Fibroblast of mammary gland (primary cell): ENCODE measurements at regions not wholly inside any gene's neighbourhood (a gene's known extent, or its start where the extent isn't known, plus 50 kb on each side); places are given as distances from the start of the nearest gene placed in this dataset.

Experiments
- DNase-seq: peaks from one replicate; pipeline ENCODE4 v3.0.0-alpha.2; 2010; ENCODE audit warnings: low read depth
- H3K4me3 ChIP-seq: 2 replicates; pipeline ENCODE4 v1.5.1; 2011; ENCODE audit warnings: low read depth, mild to moderate bottlenecking, low read length, moderate library complexity; ENCODE audit not compliant: control insufficient read depth
- TF ChIP-seq, protein P1 (sequence below): conservative IDR thresholded peaks from 2 replicates; pipeline ENCODE4 v1.5.1; 2011; ENCODE audit warnings: low read depth, low read length, inconsistent platforms; ENCODE audit not compliant: control insufficient read depth, insufficient read depth

DNA sequence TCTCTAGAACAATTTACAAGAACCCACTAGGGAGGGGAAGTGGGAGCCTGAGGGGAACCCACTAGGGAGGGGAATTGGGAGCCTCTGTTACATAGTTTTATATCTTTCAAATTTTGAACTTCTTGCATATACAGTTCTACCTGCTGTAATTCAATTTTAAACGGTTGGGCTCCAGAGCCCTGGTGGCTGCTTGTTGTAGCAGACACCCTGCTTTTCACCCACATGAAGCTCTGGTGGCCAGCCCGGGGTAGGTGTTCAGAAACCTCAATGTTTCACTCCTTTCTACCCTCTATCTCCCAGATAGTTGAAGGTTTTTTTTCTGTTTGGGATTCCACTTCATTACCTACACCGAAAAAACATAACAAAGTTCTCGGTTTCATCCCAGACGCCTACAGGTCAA is 124.4 kb downstream of the TMEM174 start:
- no peak for DNase-seq
- no peak overlapping the region for H3K4me3 ChIP-seq
- TF ChIP-seq, protein P1, sequence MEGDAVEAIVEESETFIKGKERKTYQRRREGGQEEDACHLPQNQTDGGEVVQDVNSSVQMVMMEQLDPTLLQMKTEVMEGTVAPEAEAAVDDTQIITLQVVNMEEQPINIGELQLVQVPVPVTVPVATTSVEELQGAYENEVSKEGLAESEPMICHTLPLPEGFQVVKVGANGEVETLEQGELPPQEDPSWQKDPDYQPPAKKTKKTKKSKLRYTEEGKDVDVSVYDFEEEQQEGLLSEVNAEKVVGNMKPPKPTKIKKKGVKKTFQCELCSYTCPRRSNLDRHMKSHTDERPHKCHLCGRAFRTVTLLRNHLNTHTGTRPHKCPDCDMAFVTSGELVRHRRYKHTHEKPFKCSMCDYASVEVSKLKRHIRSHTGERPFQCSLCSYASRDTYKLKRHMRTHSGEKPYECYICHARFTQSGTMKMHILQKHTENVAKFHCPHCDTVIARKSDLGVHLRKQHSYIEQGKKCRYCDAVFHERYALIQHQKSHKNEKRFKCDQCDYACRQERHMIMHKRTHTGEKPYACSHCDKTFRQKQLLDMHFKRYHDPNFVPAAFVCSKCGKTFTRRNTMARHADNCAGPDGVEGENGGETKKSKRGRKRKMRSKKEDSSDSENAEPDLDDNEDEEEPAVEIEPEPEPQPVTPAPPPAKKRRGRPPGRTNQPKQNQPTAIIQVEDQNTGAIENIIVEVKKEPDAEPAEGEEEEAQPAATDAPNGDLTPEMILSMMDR, result no peak

DNA sequence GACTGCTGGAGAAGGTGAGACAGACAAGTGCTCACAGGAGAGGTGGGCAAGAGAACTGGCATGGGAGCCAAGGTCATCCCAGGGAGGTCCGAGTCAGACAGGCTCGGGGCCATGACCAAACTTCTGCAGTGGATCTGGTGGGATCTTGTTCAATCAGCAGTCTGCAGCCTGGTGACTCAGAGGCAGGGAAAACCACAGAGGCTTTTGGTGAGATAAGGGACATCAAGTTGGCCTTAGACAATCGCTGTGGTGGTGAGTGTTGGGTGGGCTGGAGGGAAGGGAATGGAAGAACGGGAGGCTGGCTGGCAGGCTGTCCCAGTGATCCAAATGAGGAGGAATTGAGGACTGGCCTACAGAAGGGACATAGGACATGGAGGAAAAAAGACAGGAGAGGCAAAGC is 123.8 kb downstream of the TMEM174 start:
- TF ChIP-seq, protein P1, result no peak
- peak; percentile 42 for DNase-seq
- no peak overlapping the region for H3K4me3 ChIP-seq

DNA sequence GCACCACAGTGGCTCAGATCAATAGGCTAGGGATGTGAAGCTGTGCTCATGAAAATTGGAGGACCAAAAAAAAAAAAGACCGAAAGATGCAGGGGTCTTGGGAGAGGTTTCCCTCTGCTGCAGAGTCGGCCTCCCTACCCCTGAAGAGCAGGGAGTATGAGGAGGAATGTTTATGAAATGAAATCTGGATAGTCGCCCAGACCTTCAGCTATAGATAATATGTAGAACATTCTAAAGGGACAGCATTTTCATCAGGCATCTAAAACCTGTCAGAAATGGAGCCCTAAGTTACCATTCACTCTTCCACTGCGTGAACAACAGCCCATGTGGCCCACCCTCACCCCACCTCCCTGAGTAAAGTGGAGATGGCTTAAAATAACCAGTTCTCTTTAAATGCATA is 122.9 kb downstream of the TMEM174 start:
- TF ChIP-seq, protein P1, result no peak
- no peak for DNase-seq
- H3K4me3 ChIP-seq, result no peak overlapping the region

DNA sequence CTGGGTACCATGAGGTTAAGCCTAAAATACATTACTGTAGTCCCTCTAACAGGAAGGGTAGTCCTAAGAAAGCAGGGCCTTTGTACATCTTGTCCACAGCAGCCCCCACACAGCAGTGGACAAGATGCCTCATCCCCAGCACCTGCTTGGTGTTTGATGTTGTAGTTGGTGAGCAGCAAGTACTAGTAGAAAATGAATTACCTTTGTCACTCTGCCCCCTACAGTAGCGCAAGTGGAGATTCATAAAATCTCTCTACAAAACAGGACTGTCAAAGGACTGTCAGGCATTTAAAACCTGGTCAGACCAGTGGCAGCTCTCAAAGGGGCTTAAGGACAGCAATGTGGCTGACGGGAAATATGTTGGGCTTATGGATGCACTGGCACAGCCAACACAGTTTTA is 122.5 kb downstream of the TMEM174 start:
- H3K4me3 ChIP-seq, result no peak overlapping the region
- no peak for DNase-seq
- TF ChIP-seq, protein P1, result no peak

DNA sequence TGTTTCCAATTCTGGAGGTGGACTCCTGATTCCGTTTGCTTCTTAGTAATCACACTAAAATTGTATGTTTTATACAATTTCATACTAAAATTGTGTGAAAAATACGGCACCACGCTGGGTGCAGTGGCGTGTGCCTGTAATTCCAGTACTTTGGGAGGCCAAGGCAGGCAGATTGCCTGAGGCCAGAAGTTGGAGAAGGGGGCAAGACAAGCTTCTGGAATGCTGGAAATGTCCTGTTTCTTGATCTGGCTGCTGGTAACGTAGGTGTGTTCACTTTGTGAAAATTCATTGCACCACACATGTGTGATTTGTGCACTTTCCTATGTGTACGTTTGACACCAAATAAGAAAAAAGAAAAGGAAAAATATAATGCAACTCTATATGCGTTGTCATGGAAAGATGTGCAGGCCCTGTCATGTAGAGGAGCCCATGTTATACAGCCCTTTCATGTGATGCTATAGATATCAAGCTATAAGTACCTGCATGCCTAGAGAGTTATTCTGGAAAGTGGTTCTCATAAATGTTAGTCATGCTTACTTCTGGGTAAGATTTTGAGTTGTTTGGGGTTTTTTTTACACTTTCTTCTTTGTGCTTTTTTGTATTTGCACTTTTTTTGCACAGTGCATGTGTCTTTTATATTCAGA is 119.9 kb downstream of the TMEM174 start:
- H3K4me3 ChIP-seq, result no peak overlapping the region
- no peak for DNase-seq
- TF ChIP-seq, protein P1, result no peak

DNA sequence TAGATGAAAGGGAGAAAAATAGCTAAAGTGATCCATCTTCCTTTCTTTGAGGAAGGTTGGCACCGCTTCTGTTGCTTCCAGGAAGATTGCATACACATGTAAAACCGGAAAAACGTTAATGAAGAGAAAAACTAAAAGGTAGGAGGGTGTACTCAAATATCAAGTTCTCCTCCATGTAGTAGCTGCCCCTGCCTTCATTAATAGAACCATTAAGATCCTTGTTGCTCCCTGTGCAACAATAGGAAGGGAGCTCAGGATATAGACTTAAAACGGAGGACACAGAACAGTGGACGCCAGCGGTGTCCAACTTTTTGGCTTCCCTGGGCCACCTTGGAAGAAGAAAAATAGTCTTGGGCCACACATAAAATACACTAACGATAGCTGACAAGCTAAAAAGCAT is 118.9 kb downstream of the TMEM174 start:
- H3K4me3 ChIP-seq, result no peak overlapping the region
- DNase-seq, result no peak
- TF ChIP-seq, protein P1, result no peak

DNA sequence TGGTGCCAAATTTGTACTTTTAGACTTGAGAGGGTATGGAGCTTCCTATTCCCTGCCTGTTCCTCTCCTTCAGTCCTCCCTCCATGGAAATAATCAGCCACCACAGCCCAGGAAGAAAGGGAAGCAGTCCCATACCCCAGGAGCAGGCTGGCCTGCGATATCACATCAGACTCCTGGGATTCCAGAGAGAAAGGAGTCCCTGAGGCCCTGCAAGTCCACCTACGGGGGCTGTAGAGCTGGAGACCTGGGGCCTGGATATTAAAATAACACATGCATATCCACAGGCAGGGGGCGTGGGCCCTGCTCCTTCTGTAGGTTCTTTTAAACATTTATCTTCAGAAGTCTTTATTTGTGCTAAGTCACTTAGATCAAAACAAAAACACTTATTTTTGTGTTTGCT is 117.2 kb downstream of the TMEM174 start:
- DNase-seq, result no peak
- TF ChIP-seq, protein P1, result no peak
- H3K4me3 ChIP-seq, result no peak overlapping the region
